Keratinocyte (primary cell): ENCODE measurements at regions not wholly inside any gene's neighbourhood (a gene's known extent, or its start where the extent isn't known, plus 50 kb on each side); places are given as distances from the start of the nearest gene placed in this dataset.

Experiments
- EZH2 ChIP-seq: IDR thresholded peaks from one replicate; pipeline ENCODE4 v1.6.1; 2012; ENCODE audit warnings: inconsistent platforms, mild to moderate bottlenecking, low read length, moderate library complexity
- TF ChIP-seq, protein P1 (sequence below), 3 experiments: IDR thresholded peaks in 1 of 3; conservative IDR thresholded peaks in 1 of 3; optimal IDR thresholded peaks in 1 of 3; 2 replicates in 2 of 3; 3 replicates in 1 of 3; pipeline versions ENCODE3 to v1.5.1; 2011; ENCODE audit warnings: low read length in 3 of 3, mild to moderate bottlenecking in 3 of 3, moderate library complexity in 2 of 3, control low read depth in 1 of 3, inconsistent platforms in 1 of 3; ENCODE audit not compliant: insufficient read depth in 2 of 3; ENCODE audit errors: extremely low read depth in 1 of 3

- TF ChIP-seq, protein P1, sequence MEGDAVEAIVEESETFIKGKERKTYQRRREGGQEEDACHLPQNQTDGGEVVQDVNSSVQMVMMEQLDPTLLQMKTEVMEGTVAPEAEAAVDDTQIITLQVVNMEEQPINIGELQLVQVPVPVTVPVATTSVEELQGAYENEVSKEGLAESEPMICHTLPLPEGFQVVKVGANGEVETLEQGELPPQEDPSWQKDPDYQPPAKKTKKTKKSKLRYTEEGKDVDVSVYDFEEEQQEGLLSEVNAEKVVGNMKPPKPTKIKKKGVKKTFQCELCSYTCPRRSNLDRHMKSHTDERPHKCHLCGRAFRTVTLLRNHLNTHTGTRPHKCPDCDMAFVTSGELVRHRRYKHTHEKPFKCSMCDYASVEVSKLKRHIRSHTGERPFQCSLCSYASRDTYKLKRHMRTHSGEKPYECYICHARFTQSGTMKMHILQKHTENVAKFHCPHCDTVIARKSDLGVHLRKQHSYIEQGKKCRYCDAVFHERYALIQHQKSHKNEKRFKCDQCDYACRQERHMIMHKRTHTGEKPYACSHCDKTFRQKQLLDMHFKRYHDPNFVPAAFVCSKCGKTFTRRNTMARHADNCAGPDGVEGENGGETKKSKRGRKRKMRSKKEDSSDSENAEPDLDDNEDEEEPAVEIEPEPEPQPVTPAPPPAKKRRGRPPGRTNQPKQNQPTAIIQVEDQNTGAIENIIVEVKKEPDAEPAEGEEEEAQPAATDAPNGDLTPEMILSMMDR (optimal IDR thresholded peaks at IDR 0.05 in 1 of 3, IDR thresholded peaks at IDR 0.05 in 1 of 3, conservative IDR thresholded peaks at IDR 0.05 in 1 of 3; ENCODE audit: extremely low read depth in 1 of 3, insufficient read depth in 2 of 3, low read length in 3 of 3) = no peak
- no peak for TF ChIP-seq EZH2
Observed at GRCh38 chr1:244237445-244237844, 186.4 kb downstream of the ZBTB18 start.
